COR-L47 (cell line): ENCODE measurements at regions not wholly inside any gene's neighbourhood (a gene's known extent, or its start where the extent isn't known, plus 50 kb on each side); places are given as distances from the start of the nearest gene placed in this dataset.
A peak's percentile ranks its signal among the peaks of the same experiment; 100 is the strongest.
"Not testable (repeated sequence)": the region's sequence is repeated elsewhere in the genome, so short reads cannot be mapped to it uniquely, and the experiment has no call there.

ENCODE experiments used
- DNase-seq: peaks from one replicate; lab custom pipeline; 2025; lab: John Stamatoyannopoulos, UW

- no peak for DNase-seq
These were observed 1493.5 kb upstream of the DEFB115 start for GRCh38 chr20:29763821-29764511.

GRCh38 chr20:29764922-29765610, 1492.4 kb upstream of the DEFB115 start:
- DNase-seq: peak; percentile 54

- not testable (repeated sequence) for DNase-seq
These were observed 1479.4 kb upstream of the DEFB115 start for GRCh38 chr20:29778033-29778432.

- DNase-seq: not testable (repeated sequence)
These were observed 1476.2 kb upstream of the DEFB115 start for GRCh38 chr20:29781217-29781616.

GRCh38 chr20:29781891-29782290, 1475.6 kb upstream of the DEFB115 start:
- not testable (repeated sequence) for DNase-seq

- not testable (repeated sequence) for DNase-seq
These were observed 1470.0 kb upstream of the DEFB115 start for GRCh38 chr20:29787456-29787855.

GRCh38 chr20:29790510-29790909, 1467.0 kb upstream of the DEFB115 start:
- DNase-seq: no peak

GRCh38 chr20:29831508-29831907, 1426.0 kb upstream of the DEFB115 start:
- DNase-seq: not testable (repeated sequence)

- not testable (repeated sequence) for DNase-seq
These were observed 1389.5 kb upstream of the DEFB115 start for GRCh38 chr20:29868014-29868413.

GRCh38 chr20:29868688-29869087, 1388.8 kb upstream of the DEFB115 start:
- DNase-seq: not testable (repeated sequence)

- DNase-seq: not testable (repeated sequence)
These were observed 1385.6 kb upstream of the DEFB115 start for GRCh38 chr20:29871816-29872215.

- peak; percentile 43 for DNase-seq
These were observed 1383.5 kb upstream of the DEFB115 start for GRCh38 chr20:29873946-29874345.

- DNase-seq: no peak
These were observed 1382.8 kb upstream of the DEFB115 start for GRCh38 chr20:29874476-29875202.

- DNase-seq: not testable (repeated sequence)
These were observed 1382.0 kb upstream of the DEFB115 start for GRCh38 chr20:29875321-29876083.

- DNase-seq: not testable (repeated sequence)
These were observed 1381.2 kb upstream of the DEFB115 start for GRCh38 chr20:29876084-29876910.

GRCh38 chr20:29876911-29877285, 1380.6 kb upstream of the DEFB115 start:
- DNase-seq: no peak

GRCh38 chr20:29877411-29878280, 1379.8 kb upstream of the DEFB115 start:
- DNase-seq: not testable (repeated sequence)

- peak; percentile 43 for DNase-seq
These were observed 1379.2 kb upstream of the DEFB115 start for GRCh38 chr20:29878281-29878741.

- DNase-seq: no peak
These were observed 1378.6 kb upstream of the DEFB115 start for GRCh38 chr20:29878777-29879442.
